Hepatocyte (in vitro differentiated cells): ENCODE measurements at regions not wholly inside any gene's neighbourhood (a gene's known extent, or its start where the extent isn't known, plus 50 kb on each side); places are given as distances from the start of the nearest gene placed in this dataset.
"Not testable (repeated sequence)": the region's sequence is repeated elsewhere in the genome, so short reads cannot be mapped to it uniquely, and the experiment has no call there.

Source experiments
- DNase-seq: peaks from one replicate; pipeline ENCODE4 v3.0.0-alpha.2; 2016; ENCODE audit warnings: low spot score
- H2AFZ ChIP-seq: fragments of 200-600 bp; sonication (generic); 2 replicates; pipeline ENCODE4 v1.6.0; 2016; ENCODE audit warnings: antibody characterized with exemption, mild to moderate bottlenecking
- H3K27ac ChIP-seq: fragments of 200-600 bp; sonication (generic); 2 replicates; pipeline ENCODE4 v1.5.1; 2016; ENCODE audit warnings: mild to moderate bottlenecking
- H3K27me3 ChIP-seq: fragments of 200-600 bp; sonication (generic); 2 replicates; pipeline ENCODE4 v1.6.1; 2016
- H3K36me3 ChIP-seq: fragments of 200-600 bp; sonication (generic); replicated peaks from 2 replicates; pipeline ENCODE4 v1.5.1; 2016; ENCODE audit warnings: low read depth; ENCODE audit not compliant: insufficient read depth
- H3K4me1 ChIP-seq: fragments of 200-600 bp; sonication (generic); 2 replicates; pipeline ENCODE4 v1.5.1; 2016; ENCODE audit warnings: mild to moderate bottlenecking, moderate library complexity; ENCODE audit not compliant: insufficient read depth
- H3K4me2 ChIP-seq: fragments of 200-600 bp; sonication (generic); 2 replicates; pipeline ENCODE4 v1.6.0; 2016
- H3K4me3 ChIP-seq: fragments of 200-600 bp; sonication (generic); 2 replicates; pipeline ENCODE4 v1.5.1; 2016; ENCODE audit warnings: mild to moderate bottlenecking
- H3K79me2 ChIP-seq: fragments of 200-600 bp; sonication (generic); 2 replicates; pipeline ENCODE4 v1.6.0; 2017; ENCODE audit warnings: mild to moderate bottlenecking
- H3K9me2 ChIP-seq: fragments of 200-600 bp; sonication (generic); replicated peaks from 2 replicates; pipeline ENCODE4 v1.6.0; 2017; ENCODE audit warnings: mild to moderate bottlenecking; ENCODE audit not compliant: insufficient read depth
- H3K9me3 ChIP-seq: fragments of 200-600 bp; sonication (generic); 2 replicates; pipeline ENCODE4 v1.5.1; 2016; ENCODE audit warnings: low read depth, mild to moderate bottlenecking
- H4K20me1 ChIP-seq: fragments of 200-600 bp; sonication (generic); 2 replicates; pipeline ENCODE4 v1.6.0; 2016; ENCODE audit warnings: mild to moderate bottlenecking; ENCODE audit not compliant: insufficient read depth, poor library complexity, severe bottlenecking
- CTCF ChIP-seq: fragments of 200-600 bp; sonication (generic); IDR thresholded peaks from 2 replicates; pipeline ENCODE4 v1.5.1; 2016; ENCODE audit warnings: antibody characterized with exemption, mild to moderate bottlenecking; ENCODE audit not compliant: poor library complexity
- EZH2 ChIP-seq: fragments of 200-600 bp; sonication (generic); IDR thresholded peaks from 2 replicates; pipeline ENCODE4 v1.6.1; 2016; ENCODE audit warnings: antibody characterized with exemption, mild to moderate bottlenecking, borderline replicate concordance
- EZH2phosphoT487 ChIP-seq: fragments of 200-600 bp; sonication (generic); IDR thresholded peaks from one replicate; pipeline ENCODE4 v1.6.1; 2018; ENCODE audit warnings: antibody characterized with exemption, mild to moderate bottlenecking, low read depth, moderate library complexity; ENCODE audit not compliant: unreplicated experiment, severe bottlenecking
- WGBS: methylation state at CpG from one replicate; pipeline ENCODE4 v1.1.6; 2016; ENCODE audit warnings: low lambda C conversion rate; ENCODE audit errors: missing lambda C conversion rate; 5-methylcytosine and 5-hydroxymethylcytosine counted together

DNA sequence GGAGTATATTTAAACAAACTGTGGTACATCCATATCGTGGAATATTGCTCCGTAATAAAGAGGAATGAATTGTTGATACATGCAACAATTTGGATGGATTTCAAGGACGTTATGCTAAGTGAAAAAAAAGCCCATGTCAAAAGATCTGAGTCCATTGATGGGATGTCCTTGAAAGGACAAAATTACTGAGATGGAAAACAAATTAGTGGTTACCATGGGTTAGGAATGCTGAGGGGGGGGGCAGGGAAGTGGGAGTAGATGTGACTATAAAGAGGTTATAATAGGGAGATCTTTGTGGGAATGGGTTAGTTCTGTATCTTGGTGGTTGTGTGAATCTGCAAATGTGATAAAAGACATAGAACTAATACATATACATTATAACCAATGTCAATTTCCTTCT lies 409.3 kb downstream of the SRGAP2C start:
- H3K9me2 ChIP-seq, result no peaks in the 10 kb centered on the region
- H3K4me1 ChIP-seq, result no peaks in the 10 kb centered on the region
- DNase-seq, result no peak
- no peaks in the 10 kb centered on the region for H4K20me1 ChIP-seq
- TF ChIP-seq CTCF, result no peak
- TF ChIP-seq EZH2, result no peak
- TF ChIP-seq EZH2phosphoT487, result no peak
- H3K9me3 ChIP-seq, result no peaks in the 10 kb centered on the region
- no peaks in the 10 kb centered on the region for H3K27me3 ChIP-seq
- H3K4me2 ChIP-seq, result no peak overlapping the region
- no peak overlapping the region for H3K27ac ChIP-seq
- WGBS, result 66% methylated on average over 3 of the region's 3 CpGs
- no peaks in the 10 kb centered on the region for H3K36me3 ChIP-seq
- H3K4me3 ChIP-seq, result no peak overlapping the region
- no peaks in the 10 kb centered on the region for H3K79me2 ChIP-seq
- no peak overlapping the region for H2AFZ ChIP-seq

- Histone ChIP-seq H4K20me1 (no peaks in the 10 kb centered on the region), H3K36me3 (no peaks in the 10 kb centered on the region), H3K9me3 (no peaks in the 10 kb centered on the region), H3K79me2 (no peaks in the 10 kb centered on the region), H2AFZ (no peak overlapping the region), H3K9me2 (no peaks in the 10 kb centered on the region), H3K27ac (no peak overlapping the region), H3K4me2 (no peak overlapping the region), H3K27me3 (no peaks in the 10 kb centered on the region), H3K4me1 (no peaks in the 10 kb centered on the region), H3K4me3 (no peak overlapping the region)
- peak; percentile 25 for DNase-seq
- no peak for TF ChIP-seq EZH2
- no peak for TF ChIP-seq EZH2phosphoT487
- TF ChIP-seq CTCF, result no peak
Measured at GRCh38 chr1:121595089-121595488, 410.3 kb downstream of the SRGAP2C start.

GRCh38 chr1:121604843-121605444 lies 420.2 kb downstream of the SRGAP2C start:
- not testable (repeated sequence) for H3K4me3 ChIP-seq, H3K4me2 ChIP-seq, H3K27me3 ChIP-seq, H3K9me2 ChIP-seq, DNase-seq, H3K36me3 ChIP-seq, H2AFZ ChIP-seq, H3K27ac ChIP-seq, H3K79me2 ChIP-seq, H3K4me1 ChIP-seq, H3K9me3 ChIP-seq, H4K20me1 ChIP-seq
- 73% methylated on average over 2 of the region's 3 CpGs for WGBS

GRCh38 chr1:121607499-121607898 lies 422.7 kb downstream of the SRGAP2C start:
- H3K79me2 ChIP-seq, H3K4me3 ChIP-seq, H3K4me1 ChIP-seq, H3K9me3 ChIP-seq, H3K27me3 ChIP-seq, DNase-seq, H3K9me2 ChIP-seq, H3K27ac ChIP-seq, H3K36me3 ChIP-seq, H3K4me2 ChIP-seq, H4K20me1 ChIP-seq, H2AFZ ChIP-seq: not testable (repeated sequence)
- no CpG with 5 or more reads among the region's 2 CpGs for WGBS
